Stimulated activated naive B cell treated with anti-CD40 and anti-IgM and Interleukin-4, amounts not matched to agents 10 μg/mL and 1 μg/mL and 100 μg/mL, for 72 hours (primary cell): ENCODE measurements at regions not wholly inside any gene's neighbourhood (a gene's known extent, or its start where the extent isn't known, plus 50 kb on each side); places are given as distances from the start of the nearest gene placed in this dataset.

Experiments
- ATAC-seq, 2 donors: fragments of 150-1000 bp; cut with Tn5 transposase; replicated peaks; 2 replicates each; pipeline ENCODE4 v1.10.0; 2021; ENCODE audit warnings: moderate library complexity in 1 of 2
- DNase-seq: peaks from one replicate; pipeline ENCODE4 v3.0.0; 2021
- H3K27ac Mint-ChIP-seq: one replicate; pipeline ENCODE4 v1.8.0; 2022; ENCODE audit warnings: mild to moderate bottlenecking, mixed read lengths
- H3K27me3 Mint-ChIP-seq, 2 donors: one replicate each; pipeline ENCODE4 v1.8.0; 2022; ENCODE audit warnings: mixed read lengths in 2 of 2
- H3K36me3 Mint-ChIP-seq, 2 donors: one replicate each; pipeline ENCODE4 v1.8.0; 2022; ENCODE audit warnings: mixed read lengths in 2 of 2, mild to moderate bottlenecking in 1 of 2
- H3K4me1 Mint-ChIP-seq, 2 donors: one replicate each; pipeline ENCODE4 v1.8.0; 2022; ENCODE audit warnings: mixed read lengths in 2 of 2, mild to moderate bottlenecking in 1 of 2
- H3K4me3 Mint-ChIP-seq, 2 donors: one replicate each; pipeline ENCODE4 v1.8.0; 2022; ENCODE audit warnings: mild to moderate bottlenecking in 2 of 2, mixed read lengths in 2 of 2, moderate library complexity in 1 of 2
- H3K9me3 Mint-ChIP-seq, 2 donors: one replicate each; pipeline ENCODE4 v1.8.0; 2022; ENCODE audit warnings: mixed read lengths in 2 of 2, mild to moderate bottlenecking in 1 of 2

DNA sequence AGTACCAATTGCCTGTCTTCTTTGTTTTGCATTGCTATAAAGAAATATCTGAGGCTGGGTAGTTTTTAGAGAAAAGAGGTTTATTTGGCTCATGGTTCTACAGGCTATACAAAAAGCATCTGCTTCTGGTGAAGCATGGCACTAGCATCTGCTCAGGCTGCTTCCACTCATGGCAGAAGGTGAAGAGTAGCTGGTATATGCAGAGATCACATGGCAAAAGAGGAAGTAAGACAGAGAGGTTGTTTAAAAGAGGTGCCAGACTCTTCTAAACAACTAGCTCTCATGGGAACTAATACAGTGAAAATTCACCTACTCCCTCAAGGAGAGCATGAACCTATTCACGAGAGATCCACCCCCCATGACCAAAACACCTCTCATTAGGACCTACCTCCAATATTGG lies 56.7 kb upstream of the GUCA2B start:
- H3K27me3 Mint-ChIP-seq = peaks cover 24 to 37% of the 10 kb centered on the region in 2 donors
- H3K4me3 Mint-ChIP-seq = no peak overlapping the region
- H3K36me3 Mint-ChIP-seq = peaks cover 0 to 4% of the 10 kb centered on the region in 2 donors
- DNase-seq (no peak), ATAC-seq (peak; percentile 65)
- peaks cover 0 to 6% of the 10 kb centered on the region in 2 donors for H3K4me1 Mint-ChIP-seq
- peaks cover 10 to 18% of the 10 kb centered on the region in 2 donors for H3K9me3 Mint-ChIP-seq
- H3K27ac Mint-ChIP-seq = no peak overlapping the region

DNA sequence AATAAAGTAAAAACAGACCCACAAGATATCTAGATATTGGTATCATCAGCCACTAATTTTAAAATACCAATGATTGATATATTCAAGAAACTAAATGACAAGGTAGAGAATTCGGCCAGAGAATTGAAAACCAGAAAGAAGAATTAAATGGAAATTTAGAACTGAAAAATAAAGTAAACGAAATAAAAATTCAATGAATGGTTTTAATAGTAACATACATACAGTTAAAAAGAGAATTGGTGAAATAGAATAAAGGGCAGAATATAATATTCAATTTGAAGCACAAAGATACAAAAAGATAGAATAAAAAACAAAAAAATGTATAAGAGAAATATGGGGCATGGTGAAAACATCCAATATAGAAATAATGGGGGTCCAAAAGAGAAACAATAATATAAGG lies 64.0 kb upstream of the GUCA2B start:
- no peaks in the 10 kb centered on the region for H3K4me1 Mint-ChIP-seq
- DNase-seq (no peak), ATAC-seq (no peak)
- peaks cover 12 to 15% of the 10 kb centered on the region in 2 donors for H3K9me3 Mint-ChIP-seq
- H3K36me3 Mint-ChIP-seq = peaks cover 1 to 4% of the 10 kb centered on the region in 2 donors
- H3K27me3 Mint-ChIP-seq = peaks cover 20 to 29% of the 10 kb centered on the region in 2 donors
- H3K4me3 Mint-ChIP-seq = no peak overlapping the region
- no peak overlapping the region for H3K27ac Mint-ChIP-seq

DNA sequence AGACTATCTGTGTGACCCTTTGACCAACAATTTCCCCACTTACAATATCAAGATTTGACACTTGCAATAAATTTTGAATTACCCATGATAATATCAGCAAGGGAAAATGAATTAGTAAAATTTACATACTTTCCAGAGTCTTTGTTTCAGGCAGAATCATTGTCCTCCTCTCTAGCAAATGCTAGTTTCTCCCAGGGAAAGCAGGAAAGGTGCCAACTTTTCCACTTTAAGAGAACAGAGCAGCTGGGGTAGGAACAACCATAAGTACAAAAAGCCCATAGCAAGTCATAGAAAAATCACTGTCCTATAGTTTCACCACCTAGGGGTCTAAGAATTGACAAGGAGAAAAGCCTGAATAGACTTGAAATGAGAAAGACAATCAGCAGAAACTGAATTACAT lies 67.1 kb upstream of the GUCA2B start:
- Mint-ChIP-seq H3K4me1 (no peaks in the 10 kb centered on the region), H3K27me3 (peaks cover 26 to 32% of the 10 kb centered on the region in 2 donors), H3K9me3 (peaks cover 12 to 13% of the 10 kb centered on the region in 2 donors), H3K36me3 (peaks cover 0 to 4% of the 10 kb centered on the region in 2 donors), H3K4me3 (no peak overlapping the region), H3K27ac (no peak overlapping the region)
- DNase-seq (no peak), ATAC-seq (no peak)

DNA sequence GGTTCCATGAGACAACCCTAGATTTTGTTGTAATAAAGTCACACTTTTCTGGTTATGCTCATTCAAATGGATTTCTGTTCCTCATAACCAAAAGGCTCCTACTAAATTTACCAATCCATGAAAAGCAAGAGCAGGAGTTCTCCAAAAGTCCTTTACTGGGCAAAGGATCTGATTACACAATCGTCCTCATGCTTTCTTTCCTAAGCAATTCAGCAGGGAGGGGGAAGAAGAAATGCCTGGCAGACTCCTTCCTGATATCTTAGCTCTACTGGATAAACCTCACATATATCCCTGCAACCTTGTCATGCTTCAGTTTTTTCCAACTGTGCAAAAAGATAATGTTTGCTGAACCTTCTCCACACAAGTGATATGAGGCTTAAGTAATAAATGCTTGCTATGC lies 67.6 kb upstream of the GUCA2B start:
- DNase-seq (no peak), ATAC-seq (no peak)
- peaks cover 0 to 5% of the 10 kb centered on the region in 2 donors for H3K36me3 Mint-ChIP-seq
- peaks cover 12 to 13% of the 10 kb centered on the region in 2 donors for H3K9me3 Mint-ChIP-seq
- H3K4me1 Mint-ChIP-seq = no peaks in the 10 kb centered on the region
- H3K27ac Mint-ChIP-seq = no peak overlapping the region
- no peak overlapping the region for H3K4me3 Mint-ChIP-seq
- peaks cover 28 to 37% of the 10 kb centered on the region in 2 donors for H3K27me3 Mint-ChIP-seq

DNA sequence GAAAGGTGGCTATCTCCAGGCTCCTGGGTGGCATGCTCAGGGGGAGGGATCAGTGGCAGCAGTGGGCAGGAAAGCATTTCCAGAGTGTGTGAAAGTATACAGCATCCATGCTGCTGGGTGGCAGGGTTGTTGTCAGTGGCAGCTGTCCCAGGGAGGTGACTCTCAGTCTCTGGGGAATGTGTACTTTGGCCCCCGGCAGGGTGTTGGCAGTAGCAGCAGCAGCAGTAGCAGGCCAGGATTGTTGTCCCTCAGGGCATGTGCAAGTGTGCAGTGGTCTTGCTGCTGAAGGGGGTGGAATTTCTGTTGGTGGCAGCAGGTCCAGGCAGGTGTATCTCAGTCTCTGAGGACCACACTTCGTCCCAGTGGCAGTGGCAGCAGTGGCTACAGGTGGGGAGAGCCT lies 71.7 kb upstream of the GUCA2B start:
- Mint-ChIP-seq H3K27me3 (peaks cover 25 to 36% of the 10 kb centered on the region in 2 donors), H3K27ac (no peak overlapping the region)

DNA sequence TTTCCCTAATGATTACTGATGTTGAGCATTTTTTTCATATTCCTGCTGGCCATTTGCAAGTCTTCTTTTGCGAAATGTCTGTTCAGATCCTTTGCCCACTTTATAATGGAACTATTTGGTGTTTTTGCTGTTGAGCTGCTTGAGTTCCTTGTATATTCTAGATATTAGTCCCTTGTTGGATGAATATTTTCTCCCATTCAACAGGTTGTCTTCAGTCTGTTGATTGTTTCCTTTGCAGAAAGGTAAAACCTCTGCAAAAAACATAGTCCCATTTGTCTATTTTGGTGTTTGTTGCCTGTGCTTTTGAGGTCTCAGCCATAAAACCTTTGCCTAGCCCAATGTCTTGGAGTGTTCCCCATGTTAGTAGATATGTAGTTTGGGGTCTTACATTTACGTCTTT lies 78.0 kb upstream of the GUCA2B start:
- Mint-ChIP-seq H3K27ac (no peak overlapping the region), H3K9me3 (peaks cover 8 to 10% of the 10 kb centered on the region in 2 donors), H3K4me3 (no peak overlapping the region), H3K4me1 (no peaks in the 10 kb centered on the region), H3K27me3 (peaks cover 30 to 56% of the 10 kb centered on the region in 2 donors), H3K36me3 (peaks cover 2 to 3% of the 10 kb centered on the region in 2 donors)
- ATAC-seq (no peak), DNase-seq (no peak)

More for the DNA sequence above, 71.7 kb upstream of the GUCA2B start:
- no peak for ATAC-seq
- no peak for DNase-seq
- Mint-ChIP-seq H3K9me3 (peaks cover 7 to 14% of the 10 kb centered on the region in 2 donors), H3K36me3 (peaks cover 2 to 8% of the 10 kb centered on the region in 2 donors), H3K4me3 (no peak overlapping the region), H3K4me1 (no peaks in the 10 kb centered on the region)

DNA sequence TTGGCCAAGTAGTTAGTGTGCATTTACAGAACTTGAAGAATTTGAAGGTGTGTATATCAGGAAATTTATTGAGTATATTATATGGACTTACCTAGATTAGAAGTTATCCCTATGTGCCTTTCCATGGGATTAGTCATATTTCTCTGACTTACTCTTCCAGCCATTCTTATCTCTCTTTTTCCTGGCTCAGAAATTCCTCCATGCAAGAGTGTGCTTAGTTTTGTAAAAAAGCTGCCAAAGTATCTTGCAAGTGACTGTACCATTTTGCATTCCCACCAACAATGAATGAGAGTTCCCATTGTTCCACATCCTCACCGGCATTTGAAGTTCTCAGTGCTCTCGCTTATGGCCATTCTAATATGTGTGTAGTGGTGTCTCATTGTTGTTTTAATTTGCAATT lies 82.2 kb upstream of the GUCA2B start:
- Mint-ChIP-seq H3K9me3 (peaks cover 0 to 3% of the 10 kb centered on the region in 2 donors), H3K27me3 (peaks cover 27 to 55% of the 10 kb centered on the region in 2 donors), H3K27ac (no peak overlapping the region), H3K4me3 (no peak overlapping the region), H3K36me3 (no peaks in the 10 kb centered on the region), H3K4me1 (no peaks in the 10 kb centered on the region)
- DNase-seq (no peak), ATAC-seq (no peak)

DNA sequence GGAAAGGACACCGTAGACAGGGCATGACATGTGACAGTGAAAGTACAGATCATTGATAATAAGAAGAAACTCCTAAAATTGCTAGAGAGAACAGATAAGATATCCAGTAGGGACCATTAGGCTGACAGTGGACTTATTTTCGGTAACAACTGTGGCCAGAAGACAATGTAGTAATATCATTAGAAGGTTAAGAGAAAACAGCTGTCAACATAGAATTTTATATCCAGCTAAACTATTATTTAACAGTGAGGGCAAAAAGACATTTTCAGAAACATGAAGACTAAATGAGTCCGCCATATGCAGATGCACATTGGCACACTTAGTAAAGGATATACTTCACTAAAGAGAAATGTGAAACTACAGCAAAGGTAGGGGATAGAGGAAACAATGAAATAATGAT lies 95.4 kb upstream of the GUCA2B start:
- ATAC-seq = no peak
- Mint-ChIP-seq H3K27ac (no peak overlapping the region), H3K36me3 (peaks cover 8 to 16% of the 10 kb centered on the region in 2 donors), H3K27me3 (peaks cover 56 to 60% of the 10 kb centered on the region in 2 donors), H3K4me3 (no peak overlapping the region), H3K4me1 (no peaks in the 10 kb centered on the region), H3K9me3 (peaks cover 15 to 16% of the 10 kb centered on the region in 2 donors)
- no peak for DNase-seq

DNA sequence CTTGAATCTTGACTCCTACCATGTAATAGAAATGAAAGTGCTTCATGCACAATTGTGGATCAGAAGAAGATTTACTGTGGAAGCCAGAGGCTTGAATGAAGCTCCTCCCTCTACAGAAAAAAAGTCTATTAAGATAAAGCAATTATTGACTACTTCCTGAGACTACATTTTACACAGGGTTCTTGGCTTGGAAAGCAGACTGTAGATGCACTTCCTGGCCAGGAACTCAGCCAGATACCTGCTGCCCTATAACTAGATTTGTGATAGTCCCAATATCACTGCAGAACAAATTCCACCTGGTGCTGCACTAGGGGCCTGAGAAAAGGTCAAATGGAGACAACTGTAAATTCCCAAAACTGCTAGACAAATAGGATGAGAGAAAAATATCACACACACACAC lies 96.8 kb upstream of the GUCA2B start:
- DNase-seq = no peak
- H3K36me3 Mint-ChIP-seq = peaks cover 8 to 16% of the 10 kb centered on the region in 2 donors
- H3K9me3 Mint-ChIP-seq = peaks cover 14 to 16% of the 10 kb centered on the region in 2 donors
- no peak overlapping the region for H3K27ac Mint-ChIP-seq
- H3K4me1 Mint-ChIP-seq = no peaks in the 10 kb centered on the region
- ATAC-seq = no peak
- no peak overlapping the region for H3K4me3 Mint-ChIP-seq
- peaks cover 47 to 57% of the 10 kb centered on the region in 2 donors for H3K27me3 Mint-ChIP-seq

DNA sequence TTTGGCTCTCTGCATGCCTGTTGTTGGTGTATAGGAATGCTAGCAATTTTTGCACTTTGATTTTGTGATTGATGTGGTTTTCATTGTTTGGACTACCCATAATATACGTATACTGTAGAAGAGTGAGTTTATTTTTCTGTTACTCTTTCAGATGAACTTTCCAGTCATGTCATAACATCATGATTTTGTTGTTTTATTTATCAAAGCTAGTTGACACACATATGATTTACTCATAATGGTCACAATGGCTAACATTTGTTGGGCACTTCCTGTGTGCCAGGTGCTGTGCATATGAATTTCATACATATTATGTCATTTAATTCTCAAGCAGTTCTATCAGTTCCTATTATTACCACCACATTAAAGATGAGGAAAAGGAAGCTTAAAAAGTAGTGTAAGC lies 98.1 kb upstream of the GUCA2B start:
- H3K4me1 Mint-ChIP-seq = no peaks in the 10 kb centered on the region
- H3K36me3 Mint-ChIP-seq = peaks cover 7 to 16% of the 10 kb centered on the region in 2 donors
- ATAC-seq (no peak), DNase-seq (no peak)
- H3K27me3 Mint-ChIP-seq = peaks cover 44 to 54% of the 10 kb centered on the region in 2 donors
- H3K9me3 Mint-ChIP-seq = peaks cover 11 to 16% of the 10 kb centered on the region in 2 donors
- H3K4me3 Mint-ChIP-seq = no peak overlapping the region
- no peak overlapping the region for H3K27ac Mint-ChIP-seq

DNA sequence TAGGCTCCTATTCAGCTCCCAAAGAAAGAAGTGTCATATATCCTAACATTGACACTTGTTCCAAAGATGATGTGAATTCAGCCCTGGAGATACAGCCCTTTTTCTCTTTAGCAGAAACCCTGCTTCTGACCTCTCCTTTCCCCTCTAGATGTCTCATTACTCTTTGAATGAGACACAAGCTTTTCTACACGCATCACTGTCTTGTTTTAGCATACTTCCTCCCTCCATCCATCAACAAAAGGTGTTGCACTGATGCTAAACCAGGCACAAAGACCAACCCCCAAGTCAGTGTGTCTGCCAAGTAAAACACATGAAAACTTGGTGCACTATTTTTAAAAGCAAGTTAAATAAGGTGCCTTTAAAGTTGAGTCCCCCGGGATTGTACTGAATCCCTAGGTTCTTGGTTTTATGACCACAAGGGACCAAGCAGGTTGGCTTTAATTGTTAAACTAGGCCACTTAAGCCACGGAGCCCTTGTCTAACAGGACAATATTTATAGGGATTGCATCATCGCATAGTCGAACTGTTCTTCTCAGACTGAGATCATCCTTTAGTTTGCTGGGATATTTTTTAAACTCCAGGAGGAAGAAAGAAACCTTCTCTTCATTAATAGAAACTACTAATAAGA lies 101.0 kb upstream of the GUCA2B start:
- DNase-seq (no peak), ATAC-seq (no peak)
- no peak overlapping the region for H3K4me3 Mint-ChIP-seq
- no peaks in the 10 kb centered on the region for H3K4me1 Mint-ChIP-seq
- H3K36me3 Mint-ChIP-seq = peaks cover 0 to 8% of the 10 kb centered on the region in 2 donors
- H3K27ac Mint-ChIP-seq = no peak overlapping the region
- H3K27me3 Mint-ChIP-seq = peaks cover 40 to 62% of the 10 kb centered on the region in 2 donors
- H3K9me3 Mint-ChIP-seq = peaks cover 4 to 8% of the 10 kb centered on the region in 2 donors

DNA sequence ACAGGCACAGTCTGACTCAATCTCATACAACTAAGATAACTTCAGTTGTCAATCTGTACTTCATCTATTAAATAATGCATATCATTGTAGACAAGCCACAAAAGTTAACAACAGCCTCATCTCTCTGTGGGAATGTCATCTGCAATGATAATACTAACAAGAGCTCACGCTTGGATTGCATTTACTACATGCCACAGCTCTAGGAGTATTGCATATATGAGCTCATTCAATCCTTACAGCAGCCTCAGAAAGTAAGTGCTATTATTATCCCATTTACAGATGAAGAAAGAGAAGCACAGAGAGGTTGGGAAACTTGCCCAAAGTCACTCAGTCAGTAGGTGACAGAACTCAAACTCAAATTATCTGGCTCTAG lies 105.7 kb upstream of the GUCA2B start:
- Mint-ChIP-seq H3K4me1 (no peaks in the 10 kb centered on the region), H3K27me3 (peaks cover 44 to 45% of the 10 kb centered on the region in 2 donors), H3K9me3 (no peaks in the 10 kb centered on the region), H3K4me3 (no peak overlapping the region), H3K36me3 (no peaks in the 10 kb centered on the region), H3K27ac (no peak overlapping the region)
- no peak for DNase-seq
- no peak for ATAC-seq

DNA sequence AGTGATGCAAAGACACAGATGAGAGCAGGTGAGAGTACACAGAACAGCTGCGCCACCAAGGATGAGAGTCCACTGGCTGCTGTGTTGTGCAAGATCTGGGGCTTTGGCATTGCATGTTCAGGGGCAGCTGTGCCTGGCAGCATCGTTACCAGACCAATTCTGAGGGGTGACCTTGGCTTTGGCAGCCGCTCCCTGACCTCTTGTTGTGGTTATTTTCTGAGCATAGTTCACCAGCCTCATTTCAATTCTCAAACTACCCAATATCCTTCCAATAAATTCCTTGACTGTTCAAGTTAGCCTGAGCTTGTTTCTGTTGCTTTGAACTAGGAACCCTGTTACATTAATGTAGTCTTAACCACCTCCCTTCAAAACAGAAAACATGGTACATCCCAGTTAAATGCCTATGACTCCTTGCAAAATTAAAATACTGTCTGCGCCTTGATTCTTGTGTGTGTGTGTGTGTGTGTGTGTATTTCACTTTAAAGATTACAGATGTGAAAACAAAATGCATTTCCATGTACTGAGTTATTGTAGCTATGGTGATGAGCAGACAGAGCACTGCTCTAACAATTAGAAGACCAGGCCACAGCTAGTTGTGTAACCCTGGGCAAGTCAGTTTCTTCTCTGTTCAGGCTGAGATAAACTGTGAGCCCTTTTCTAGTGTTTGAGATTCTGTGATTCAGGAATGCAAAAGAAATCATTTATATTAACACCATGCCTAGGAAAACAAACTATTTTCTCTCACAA lies 106.3 kb upstream of the GUCA2B start:
- Mint-ChIP-seq H3K9me3 (no peaks in the 10 kb centered on the region), H3K4me3 (no peak overlapping the region), H3K27ac (no peak overlapping the region), H3K36me3 (no peaks in the 10 kb centered on the region), H3K4me1 (no peaks in the 10 kb centered on the region), H3K27me3 (peaks cover 39 to 45% of the 10 kb centered on the region in 2 donors)
- no peak for ATAC-seq
- DNase-seq = no peak

DNA sequence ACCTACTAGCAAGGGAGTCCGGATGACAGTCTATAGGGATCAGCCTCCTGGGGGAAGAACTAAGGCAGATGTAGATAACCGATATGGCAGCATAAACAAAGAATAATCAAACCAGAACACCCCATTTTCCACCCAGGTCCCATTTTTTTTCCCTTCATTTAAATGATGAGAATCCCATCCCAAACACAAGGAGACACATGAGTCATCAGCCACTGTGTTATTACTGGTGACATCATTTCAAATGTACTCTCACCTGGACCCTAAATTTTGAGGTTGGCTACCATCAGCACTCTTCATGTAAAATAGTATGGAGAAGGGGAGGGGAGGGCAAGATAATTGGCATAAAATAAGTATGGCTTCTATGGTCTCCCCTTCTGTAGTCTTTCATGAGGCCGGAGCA lies 108.9 kb upstream of the GUCA2B start:
- no peak for ATAC-seq
- peaks cover 19 to 31% of the 10 kb centered on the region in 2 donors for H3K27me3 Mint-ChIP-seq

DNA sequence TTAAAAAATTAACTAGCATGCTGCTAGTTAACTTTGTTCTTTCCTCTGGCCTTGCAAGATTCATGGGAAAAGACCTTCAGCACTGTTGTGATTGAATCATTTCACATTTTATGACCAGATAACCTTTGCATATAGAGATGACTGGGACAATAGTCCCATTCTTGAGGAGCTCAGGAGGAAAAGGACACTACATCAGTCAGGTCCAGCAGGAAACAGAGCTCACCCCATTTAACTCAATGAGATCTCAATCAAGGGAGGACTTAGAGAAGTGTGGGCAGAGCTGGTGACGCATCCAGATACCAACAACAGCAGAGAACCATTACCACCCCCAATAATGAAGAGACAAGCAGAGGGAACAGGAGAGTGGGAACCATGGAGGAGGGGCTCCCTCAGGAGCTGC lies 109.4 kb upstream of the GUCA2B start:
- Mint-ChIP-seq H3K27me3 (peaks cover 14 to 25% of the 10 kb centered on the region in 2 donors), H3K4me3 (no peak overlapping the region), H3K4me1 (no peaks in the 10 kb centered on the region), H3K36me3 (no peaks in the 10 kb centered on the region), H3K27ac (no peak overlapping the region), H3K9me3 (no peaks in the 10 kb centered on the region)
- no peak for DNase-seq
- no peak for ATAC-seq

More for the DNA sequence above, 108.9 kb upstream of the GUCA2B start:
- no peak overlapping the region for H3K27ac Mint-ChIP-seq
- no peak overlapping the region for H3K4me3 Mint-ChIP-seq
- DNase-seq = no peak
- H3K36me3 Mint-ChIP-seq = no peaks in the 10 kb centered on the region
- no peaks in the 10 kb centered on the region for H3K9me3 Mint-ChIP-seq
- no peaks in the 10 kb centered on the region for H3K4me1 Mint-ChIP-seq
